ENCODE measurements at regions not wholly inside any gene's neighbourhood (a gene's known extent, or its start where the extent isn't known, plus 50 kb on each side); places are given as distances from the start of the nearest gene placed in this dataset.

DNA sequence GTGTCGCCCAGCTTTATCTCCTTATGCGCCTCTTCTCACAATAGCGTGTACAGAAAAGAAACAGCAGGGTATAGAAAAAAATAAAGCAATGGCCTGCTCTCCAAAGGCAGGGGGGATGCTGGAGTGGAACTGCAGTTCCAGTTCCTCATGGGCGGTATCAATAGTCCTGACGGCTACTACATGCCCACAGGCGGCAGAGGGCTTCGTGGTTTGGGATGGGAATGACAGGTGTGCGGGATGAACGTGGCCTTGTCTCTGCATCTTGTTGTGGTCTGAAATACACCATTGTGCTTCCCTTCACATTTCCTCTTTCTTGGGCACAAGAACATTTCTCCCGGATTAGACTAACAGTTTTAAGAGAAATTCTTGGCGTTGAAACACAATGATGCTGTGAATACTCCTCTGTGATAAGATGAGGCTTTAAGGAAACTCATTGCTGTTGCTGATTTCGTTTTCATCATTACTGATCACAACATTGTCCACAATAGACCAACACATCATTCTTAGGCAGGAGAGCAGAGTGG lies 124.1 kb upstream of the IGFBP7 start:
- Histone ChIP-seq H3K9me3 (ENCODE audit: low read length) (no peaks in the 10 kb centered on the region), H3K9me2 (ENCODE audit: insufficient read depth, low read length) (no peaks in the 10 kb centered on the region), H3F3A (ENCODE audit: insufficient read depth, low read length, poor library complexity, severe bottlenecking) (no peaks in the 10 kb centered on the region), H3K4me2 (ENCODE audit: low read length) (no peak overlapping the region), H4K20me1 (ENCODE audit: insufficient read depth) (no peaks in the 10 kb centered on the region), H3K27me3 (ENCODE audit: insufficient read depth, low read depth, low read length) (no peaks in the 10 kb centered on the region), H3K4me3 (ENCODE audit: low read length) (no peak overlapping the region), H3K27ac (ENCODE audit: low read length) (no peak overlapping the region), H3K36me3 (ENCODE audit: insufficient read depth, low read length) (no peaks in the 10 kb centered on the region), H3K9ac (ENCODE audit: low read length) (no peak overlapping the region), H3K79me2 (replicated peaks; ENCODE audit: insufficient read depth, low read length) (no peaks in the 10 kb centered on the region), H2AFZ (ENCODE audit: low read depth, low read length) (no peak overlapping the region)
- no peak for TF ChIP-seq EZH2 (IDR thresholded peaks at IDR 0.05; ENCODE audit: borderline replicate concordance, insufficient read depth, low read length, poor library complexity, severe bottlenecking)
- TF ChIP-seq, protein P1, sequence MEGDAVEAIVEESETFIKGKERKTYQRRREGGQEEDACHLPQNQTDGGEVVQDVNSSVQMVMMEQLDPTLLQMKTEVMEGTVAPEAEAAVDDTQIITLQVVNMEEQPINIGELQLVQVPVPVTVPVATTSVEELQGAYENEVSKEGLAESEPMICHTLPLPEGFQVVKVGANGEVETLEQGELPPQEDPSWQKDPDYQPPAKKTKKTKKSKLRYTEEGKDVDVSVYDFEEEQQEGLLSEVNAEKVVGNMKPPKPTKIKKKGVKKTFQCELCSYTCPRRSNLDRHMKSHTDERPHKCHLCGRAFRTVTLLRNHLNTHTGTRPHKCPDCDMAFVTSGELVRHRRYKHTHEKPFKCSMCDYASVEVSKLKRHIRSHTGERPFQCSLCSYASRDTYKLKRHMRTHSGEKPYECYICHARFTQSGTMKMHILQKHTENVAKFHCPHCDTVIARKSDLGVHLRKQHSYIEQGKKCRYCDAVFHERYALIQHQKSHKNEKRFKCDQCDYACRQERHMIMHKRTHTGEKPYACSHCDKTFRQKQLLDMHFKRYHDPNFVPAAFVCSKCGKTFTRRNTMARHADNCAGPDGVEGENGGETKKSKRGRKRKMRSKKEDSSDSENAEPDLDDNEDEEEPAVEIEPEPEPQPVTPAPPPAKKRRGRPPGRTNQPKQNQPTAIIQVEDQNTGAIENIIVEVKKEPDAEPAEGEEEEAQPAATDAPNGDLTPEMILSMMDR (IDR thresholded peaks at IDR 0.05; ENCODE audit: poor library complexity, severe bottlenecking), result no peak
- TF ChIP-seq MXI1 (conservative IDR thresholded peaks at IDR 0.05; ENCODE audit: poor library complexity, severe bottlenecking), result no peak
- no peak for TF ChIP-seq TAF1 (IDR thresholded peaks at IDR 0.05; ENCODE audit: low read depth)
- TF ChIP-seq SMC3 (conservative IDR thresholded peaks at IDR 0.05; ENCODE audit: poor library complexity), result no peak
- no peak for TF ChIP-seq POLR2AphosphoS5 (IDR thresholded peaks at IDR 0.05)
- no peak for TF ChIP-seq RAD21 (conservative IDR thresholded peaks at IDR 0.05)
- no peak for TF ChIP-seq EP300 (conservative IDR thresholded peaks at IDR 0.05; ENCODE audit: poor library complexity, severe bottlenecking)
- TF ChIP-seq, protein P2, sequence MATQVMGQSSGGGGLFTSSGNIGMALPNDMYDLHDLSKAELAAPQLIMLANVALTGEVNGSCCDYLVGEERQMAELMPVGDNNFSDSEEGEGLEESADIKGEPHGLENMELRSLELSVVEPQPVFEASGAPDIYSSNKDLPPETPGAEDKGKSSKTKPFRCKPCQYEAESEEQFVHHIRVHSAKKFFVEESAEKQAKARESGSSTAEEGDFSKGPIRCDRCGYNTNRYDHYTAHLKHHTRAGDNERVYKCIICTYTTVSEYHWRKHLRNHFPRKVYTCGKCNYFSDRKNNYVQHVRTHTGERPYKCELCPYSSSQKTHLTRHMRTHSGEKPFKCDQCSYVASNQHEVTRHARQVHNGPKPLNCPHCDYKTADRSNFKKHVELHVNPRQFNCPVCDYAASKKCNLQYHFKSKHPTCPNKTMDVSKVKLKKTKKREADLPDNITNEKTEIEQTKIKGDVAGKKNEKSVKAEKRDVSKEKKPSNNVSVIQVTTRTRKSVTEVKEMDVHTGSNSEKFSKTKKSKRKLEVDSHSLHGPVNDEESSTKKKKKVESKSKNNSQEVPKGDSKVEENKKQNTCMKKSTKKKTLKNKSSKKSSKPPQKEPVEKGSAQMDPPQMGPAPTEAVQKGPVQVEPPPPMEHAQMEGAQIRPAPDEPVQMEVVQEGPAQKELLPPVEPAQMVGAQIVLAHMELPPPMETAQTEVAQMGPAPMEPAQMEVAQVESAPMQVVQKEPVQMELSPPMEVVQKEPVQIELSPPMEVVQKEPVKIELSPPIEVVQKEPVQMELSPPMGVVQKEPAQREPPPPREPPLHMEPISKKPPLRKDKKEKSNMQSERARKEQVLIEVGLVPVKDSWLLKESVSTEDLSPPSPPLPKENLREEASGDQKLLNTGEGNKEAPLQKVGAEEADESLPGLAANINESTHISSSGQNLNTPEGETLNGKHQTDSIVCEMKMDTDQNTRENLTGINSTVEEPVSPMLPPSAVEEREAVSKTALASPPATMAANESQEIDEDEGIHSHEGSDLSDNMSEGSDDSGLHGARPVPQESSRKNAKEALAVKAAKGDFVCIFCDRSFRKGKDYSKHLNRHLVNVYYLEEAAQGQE (IDR thresholded peaks at IDR 0.05; ENCODE audit: borderline replicate concordance), result no peak

DNA sequence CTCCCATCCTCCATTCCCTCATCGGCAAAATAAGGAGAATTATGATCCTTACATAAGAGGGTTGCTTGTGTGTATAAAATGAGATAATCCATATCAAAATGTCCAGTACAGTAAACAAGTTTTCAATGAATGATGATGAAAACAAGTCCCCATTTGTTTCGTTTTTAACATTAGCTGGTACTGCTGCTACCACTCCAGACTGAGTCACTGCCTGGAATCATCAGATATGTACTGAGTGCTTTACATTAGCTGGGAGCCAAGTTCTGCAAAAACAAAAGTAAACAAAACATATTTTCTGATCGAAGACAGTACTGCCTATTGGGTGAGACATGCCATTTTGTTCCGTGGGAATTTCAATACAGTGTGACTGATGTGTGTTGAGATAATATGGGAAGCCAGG lies 123.2 kb upstream of the IGFBP7 start:
- Histone ChIP-seq H3K36me3 (ENCODE audit: insufficient read depth, low read length) (no peaks in the 10 kb centered on the region), H3K9me3 (ENCODE audit: low read length) (no peaks in the 10 kb centered on the region), H3K27ac (ENCODE audit: low read length) (no peak overlapping the region), H2AFZ (ENCODE audit: low read depth, low read length) (no peak overlapping the region), H3K9ac (ENCODE audit: low read length) (no peak overlapping the region), H3K79me2 (replicated peaks; ENCODE audit: insufficient read depth, low read length) (no peaks in the 10 kb centered on the region), H3K9me2 (ENCODE audit: insufficient read depth, low read length) (no peaks in the 10 kb centered on the region), H3K27me3 (ENCODE audit: insufficient read depth, low read depth, low read length) (no peaks in the 10 kb centered on the region), H3F3A (ENCODE audit: insufficient read depth, low read length, poor library complexity, severe bottlenecking) (no peaks in the 10 kb centered on the region), H4K20me1 (ENCODE audit: insufficient read depth) (no peaks in the 10 kb centered on the region), H3K4me2 (ENCODE audit: low read length) (no peak overlapping the region), H3K4me3 (ENCODE audit: low read length) (no peak overlapping the region)
- TF ChIP-seq SMC3 (conservative IDR thresholded peaks at IDR 0.05; ENCODE audit: poor library complexity) (no peak), EP300 (conservative IDR thresholded peaks at IDR 0.05; ENCODE audit: poor library complexity, severe bottlenecking) (no peak), RAD21 (conservative IDR thresholded peaks at IDR 0.05) (no peak), TAF1 (IDR thresholded peaks at IDR 0.05; ENCODE audit: low read depth) (no peak), MXI1 (conservative IDR thresholded peaks at IDR 0.05; ENCODE audit: poor library complexity, severe bottlenecking) (no peak), POLR2AphosphoS5 (IDR thresholded peaks at IDR 0.05) (no peak)
- TF ChIP-seq, protein P2 (IDR thresholded peaks at IDR 0.05; ENCODE audit: borderline replicate concordance), result no peak
- TF ChIP-seq, protein P1 (IDR thresholded peaks at IDR 0.05; ENCODE audit: poor library complexity, severe bottlenecking), result no peak
